Inflammatory macrophage treated with lipopolysaccharide for 1 hour (primary cell): ENCODE measurements at regions not wholly inside any gene's neighbourhood (a gene's known extent, or its start where the extent isn't known, plus 50 kb on each side); places are given as distances from the start of the nearest gene placed in this dataset.
A peak's percentile ranks its signal among the peaks of the same experiment; 100 is the strongest.

Experiments used
- DNase-seq, 2 donors: peaks; one replicate each; pipeline ENCODE4 v3.0.0-alpha.2; 2020 to 2022

GRCh38 chr11:116642481-116642880 lies 130.3 kb downstream of the BUD13 start:
- DNase-seq, result no peak

GRCh38 chr11:116641561-116642045 lies 131.2 kb downstream of the BUD13 start:
- no peak for DNase-seq

- no peak for DNase-seq
Observed at GRCh38 chr11:116640641-116641402, 132.0 kb downstream of the BUD13 start.

- no peak for DNase-seq
Observed at GRCh38 chr11:116638463-116638862, 134.3 kb downstream of the BUD13 start.

- DNase-seq, result no peak
Observed at GRCh38 chr11:116637766-116638165, 135.0 kb downstream of the BUD13 start.

- DNase-seq, result no peak
Observed at GRCh38 chr11:116636341-116636929, 136.4 kb downstream of the BUD13 start.

GRCh38 chr11:116631201-116631600 lies 141.6 kb downstream of the BUD13 start:
- DNase-seq, result no peak

GRCh38 chr11:116618461-116618860 lies 154.3 kb downstream of the BUD13 start:
- DNase-seq, result no peak

GRCh38 chr11:116615211-116615865 lies 157.4 kb downstream of the BUD13 start:
- no peak for DNase-seq

- no peak for DNase-seq
Observed at GRCh38 chr11:116614306-116615210, 158.2 kb downstream of the BUD13 start.

- no peak for DNase-seq
Observed at GRCh38 chr11:116613206-116613875, 159.4 kb downstream of the BUD13 start.

GRCh38 chr11:116611998-116612620 lies 160.7 kb downstream of the BUD13 start:
- no peak for DNase-seq

- no peak for DNase-seq
Observed at GRCh38 chr11:116610190-116610589, 162.6 kb downstream of the BUD13 start.

GRCh38 chr11:116607027-116607426 lies 165.8 kb downstream of the BUD13 start:
- DNase-seq, result no peak

GRCh38 chr11:116605543-116606459 lies 167.0 kb downstream of the BUD13 start:
- DNase-seq, result peak in 1 of 2 donors; percentile 14

GRCh38 chr11:116603728-116604323 lies 169.0 kb downstream of the BUD13 start:
- DNase-seq, result no peak

- DNase-seq, result no peak
Observed at GRCh38 chr11:116602637-116602942, 170.2 kb downstream of the BUD13 start.

- DNase-seq, result peak in 1 of 2 donors; percentile 1
Observed at GRCh38 chr11:116601814-116602636, 170.8 kb downstream of the BUD13 start.

- no peak for DNase-seq
Observed at GRCh38 chr11:116600930-116601329, 171.9 kb downstream of the BUD13 start.
